BJ (cell line): ENCODE measurements at regions not wholly inside any gene's neighbourhood (a gene's known extent, or its start where the extent isn't known, plus 50 kb on each side); places are given as distances from the start of the nearest gene placed in this dataset.

Experiments used
- CTCF ChIA-PET: fragments of 350-600 bp; formaldehyde crosslinking; extraction: SDS; loops from one replicate; lab custom pipeline; 2021; ENCODE audit warnings: antibody characterized with exemption, inconsistent platforms; lab: Yijun Ruan, JAX
- POLR2A ChIA-PET: fragments of 300-600 bp; sonication (Branson Sonifier 250); formaldehyde crosslinking; extraction: SDS; loops from one replicate; lab custom pipeline; 2021; ENCODE audit warnings: antibody characterized with exemption; lab: Charles Lee
- DNase-seq: peaks from one replicate; pipeline ENCODE4 v3.0.0-alpha.2; 2011; ENCODE audit warnings: low read depth
- H3K27me3 ChIP-seq: 2 replicates; pipeline ENCODE4 v1.6.0; 2011; ENCODE audit warnings: low read length; ENCODE audit not compliant: control insufficient read depth, insufficient read depth
- H3K36me3 ChIP-seq: 2 replicates; pipeline ENCODE4 v1.5.1; 2011; ENCODE audit warnings: low read length; ENCODE audit not compliant: control insufficient read depth, insufficient read depth
- H3K4me3 ChIP-seq: 2 replicates; pipeline ENCODE4 v1.5.1; 2011; ENCODE audit warnings: low read depth, mild to moderate bottlenecking, control low read depth, low read length
- TF ChIP-seq, protein P1 (sequence below): IDR thresholded peaks from 2 replicates; pipeline ENCODE4 v1.5.1; 2011; ENCODE audit warnings: low read depth, mild to moderate bottlenecking, control low read depth, inconsistent platforms, low read length, moderate library complexity; ENCODE audit not compliant: insufficient read depth

DNA sequence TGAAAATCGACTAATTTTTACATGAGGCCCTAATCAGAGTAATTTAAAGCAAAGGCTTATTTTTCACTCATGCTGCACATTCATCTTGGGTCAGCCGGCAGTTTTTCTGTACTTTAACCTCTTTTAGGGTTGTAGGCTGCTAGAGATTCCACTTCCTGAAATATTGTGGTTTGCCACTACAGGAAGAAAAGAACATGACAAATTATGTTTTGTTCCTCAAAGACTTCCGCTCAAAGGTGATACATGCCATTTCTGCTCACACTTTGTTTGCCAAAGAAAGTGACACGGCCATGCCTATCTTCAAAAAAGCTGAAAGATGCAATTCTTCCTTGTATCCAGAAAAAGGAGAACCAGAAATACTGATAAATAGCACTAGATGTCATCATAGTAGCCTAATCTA is 183.4 kb upstream of the PPFIA2 start:
- no peaks in the 10 kb centered on the region for H3K27me3 ChIP-seq
- TF ChIP-seq, protein P1, sequence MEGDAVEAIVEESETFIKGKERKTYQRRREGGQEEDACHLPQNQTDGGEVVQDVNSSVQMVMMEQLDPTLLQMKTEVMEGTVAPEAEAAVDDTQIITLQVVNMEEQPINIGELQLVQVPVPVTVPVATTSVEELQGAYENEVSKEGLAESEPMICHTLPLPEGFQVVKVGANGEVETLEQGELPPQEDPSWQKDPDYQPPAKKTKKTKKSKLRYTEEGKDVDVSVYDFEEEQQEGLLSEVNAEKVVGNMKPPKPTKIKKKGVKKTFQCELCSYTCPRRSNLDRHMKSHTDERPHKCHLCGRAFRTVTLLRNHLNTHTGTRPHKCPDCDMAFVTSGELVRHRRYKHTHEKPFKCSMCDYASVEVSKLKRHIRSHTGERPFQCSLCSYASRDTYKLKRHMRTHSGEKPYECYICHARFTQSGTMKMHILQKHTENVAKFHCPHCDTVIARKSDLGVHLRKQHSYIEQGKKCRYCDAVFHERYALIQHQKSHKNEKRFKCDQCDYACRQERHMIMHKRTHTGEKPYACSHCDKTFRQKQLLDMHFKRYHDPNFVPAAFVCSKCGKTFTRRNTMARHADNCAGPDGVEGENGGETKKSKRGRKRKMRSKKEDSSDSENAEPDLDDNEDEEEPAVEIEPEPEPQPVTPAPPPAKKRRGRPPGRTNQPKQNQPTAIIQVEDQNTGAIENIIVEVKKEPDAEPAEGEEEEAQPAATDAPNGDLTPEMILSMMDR, result no peak
- DNase-seq, result no peak
- ChIA-PET CTCF (no interaction called here), POLR2A (no interaction called here)
- no peaks in the 10 kb centered on the region for H3K36me3 ChIP-seq
- H3K4me3 ChIP-seq, result no peak overlapping the region

DNA sequence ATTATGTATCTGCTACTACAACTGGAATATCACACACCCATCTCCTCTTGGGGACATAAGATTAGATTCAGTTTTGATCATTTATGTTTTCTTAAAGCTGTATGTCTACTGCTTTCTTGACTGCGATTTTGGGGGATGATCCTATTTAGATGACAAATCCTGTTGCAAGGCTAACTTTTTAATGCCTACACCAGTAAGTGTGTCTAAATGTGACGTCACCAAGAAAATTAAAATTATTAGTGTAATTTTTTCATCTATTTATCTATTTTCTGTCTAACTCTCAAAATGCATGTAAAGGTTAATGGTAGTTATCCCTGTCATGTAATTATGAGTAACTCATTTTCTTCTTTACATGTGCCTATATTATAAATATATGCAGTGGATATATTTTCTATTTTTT is 170.9 kb upstream of the PPFIA2 start:
- DNase-seq, result no peak
- no peak overlapping the region for H3K4me3 ChIP-seq
- no peaks in the 10 kb centered on the region for H3K36me3 ChIP-seq
- POLR2A ChIA-PET, result no interaction called here
- TF ChIP-seq, protein P1, result no peak
- H3K27me3 ChIP-seq, result no peaks in the 10 kb centered on the region
- CTCF ChIA-PET, result no interaction called here

DNA sequence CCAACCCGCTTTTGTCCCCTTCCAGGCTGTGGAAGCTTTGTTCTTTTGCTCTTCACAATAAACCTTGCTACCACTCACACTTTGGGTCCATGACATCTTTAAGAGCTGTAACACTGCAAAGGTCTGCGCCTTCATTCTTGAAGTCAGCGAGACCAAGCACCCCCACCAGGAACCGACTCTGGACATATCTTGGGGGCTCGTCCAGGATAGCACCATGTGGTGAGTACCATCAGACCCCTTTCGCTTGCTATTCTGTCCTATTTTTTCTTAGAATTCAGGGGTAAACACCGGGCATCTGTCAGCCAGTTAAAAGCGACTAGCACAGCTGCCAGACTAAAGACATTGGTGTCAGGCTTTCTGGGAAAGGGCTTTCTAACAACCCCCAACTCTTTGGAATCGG is 137.6 kb upstream of the PPFIA2 start:
- H3K36me3 ChIP-seq, result no peaks in the 10 kb centered on the region
- TF ChIP-seq, protein P1, result no peak
- ChIA-PET POLR2A (no interaction called here), CTCF (no interaction called here)
- H3K27me3 ChIP-seq, result no peaks in the 10 kb centered on the region
- no peak for DNase-seq
- H3K4me3 ChIP-seq, result no peak overlapping the region

DNA sequence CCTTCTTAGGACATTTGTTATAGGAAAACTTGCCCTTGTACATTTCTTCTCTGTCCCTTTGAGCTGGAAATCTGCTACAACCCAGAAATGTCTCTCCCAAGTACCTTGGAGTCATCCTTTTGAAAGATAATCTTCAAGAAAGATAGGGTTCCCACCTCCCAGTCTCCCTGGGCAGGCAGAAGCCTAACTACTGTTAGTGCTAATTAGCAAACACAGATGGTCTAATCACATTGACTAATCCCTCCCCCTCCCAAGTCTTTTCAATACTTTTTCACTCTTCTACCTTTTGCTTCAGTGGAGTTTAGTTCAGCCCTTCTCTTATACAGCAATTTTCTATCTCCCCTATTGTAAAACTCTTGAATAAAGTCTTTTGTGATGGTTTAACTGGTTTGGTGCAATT is 129.8 kb upstream of the PPFIA2 start:
- Histone ChIP-seq H3K4me3 (no peak overlapping the region), H3K36me3 (no peaks in the 10 kb centered on the region), H3K27me3 (no peaks in the 10 kb centered on the region)
- ChIA-PET POLR2A (no interaction called here), CTCF (no interaction called here)
- TF ChIP-seq, protein P1, result no peak
- no peak for DNase-seq

DNA sequence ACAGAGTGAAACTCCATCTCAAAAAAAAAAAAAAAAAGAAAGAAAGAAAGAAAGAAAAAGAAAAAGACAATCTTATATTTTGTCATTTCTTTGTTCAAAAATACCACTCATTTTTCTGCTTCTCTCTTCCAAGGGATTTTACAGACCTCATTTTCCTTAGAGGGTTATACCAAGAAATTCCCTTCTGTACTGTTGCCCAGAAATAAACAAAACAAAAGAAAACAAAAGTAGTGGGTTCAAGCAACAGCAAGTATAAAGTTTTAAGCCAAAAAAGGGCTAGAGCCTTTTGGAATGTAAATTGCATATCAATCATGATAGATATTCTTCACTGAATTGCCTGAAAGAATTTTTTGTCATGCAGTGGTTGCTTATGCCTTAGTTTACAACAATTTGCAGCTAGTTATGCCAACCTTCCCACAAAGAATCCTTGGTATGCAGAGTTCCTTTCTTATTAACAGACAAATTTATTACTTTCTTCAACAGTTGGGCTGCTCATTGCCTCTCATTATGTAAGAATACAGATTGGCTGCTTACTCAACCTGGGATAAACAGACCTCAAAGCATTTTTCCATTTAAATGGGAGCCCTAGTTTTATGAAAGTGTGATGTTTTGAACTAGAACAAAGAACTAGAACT is 129.1 kb upstream of the PPFIA2 start:
- DNase-seq, result no peak
- CTCF ChIA-PET, result interaction anchor here (1.4 kb wide), 1 partner anchor 11 kb away, joined by 3 read pairs; no protein-coding TSS in a partner anchor
- Histone ChIP-seq H3K4me3 (no peak overlapping the region), H3K27me3 (no peaks in the 10 kb centered on the region), H3K36me3 (no peaks in the 10 kb centered on the region)
- TF ChIP-seq, protein P1, result no peak
- POLR2A ChIA-PET, result no interaction called here
